ENCODE measurements at regions not wholly inside any gene's neighbourhood (a gene's known extent, or its start where the extent isn't known, plus 50 kb on each side); places are given as distances from the start of the nearest gene placed in this dataset.

DNA sequence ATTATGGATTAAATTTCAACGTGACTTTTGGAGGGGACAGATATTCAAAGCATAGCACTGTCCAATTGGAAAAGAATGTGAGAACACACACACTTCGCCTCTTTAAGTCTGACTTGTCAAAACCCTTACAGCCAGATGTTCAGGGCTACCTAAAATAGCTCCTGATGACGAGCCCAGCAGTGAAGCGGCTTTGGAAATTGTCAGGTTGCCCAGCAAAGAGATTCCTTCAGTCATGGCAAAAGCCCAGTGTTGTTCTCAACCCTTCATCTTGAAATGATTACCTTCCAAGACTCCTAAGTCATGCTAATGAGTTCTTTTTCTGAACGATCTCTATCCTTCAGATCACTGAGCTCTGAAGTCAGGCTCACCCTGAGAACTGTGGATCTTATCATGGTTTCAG lies 436.6 kb downstream of the LRATD1 start:
- H3K9me3 ChIP-seq (ENCODE audit: control insufficient read depth, insufficient read depth, low read depth, low read length): no peaks in the 10 kb centered on the region
- H3K27me3 ChIP-seq (ENCODE audit: control insufficient read depth, insufficient read depth, low read length): no peaks in the 10 kb centered on the region
- H3K9ac ChIP-seq (ENCODE audit: insufficient read depth, low read length): no peak overlapping the region
- H3K4me1 ChIP-seq (ENCODE audit: control insufficient read depth, extremely low read depth, insufficient read depth, low read length): no peaks in the 10 kb centered on the region
- no peaks in the 10 kb centered on the region for H3K79me2 ChIP-seq (ENCODE audit: control insufficient read depth, insufficient read depth, low read length)
- no peaks in the 10 kb centered on the region for H4K20me1 ChIP-seq (ENCODE audit: control insufficient read depth, extremely low read depth, insufficient read depth, low read length)
- H3K36me3 ChIP-seq (ENCODE audit: control insufficient read depth, insufficient read depth, low read length): no peaks in the 10 kb centered on the region
- TF ChIP-seq, protein P1, sequence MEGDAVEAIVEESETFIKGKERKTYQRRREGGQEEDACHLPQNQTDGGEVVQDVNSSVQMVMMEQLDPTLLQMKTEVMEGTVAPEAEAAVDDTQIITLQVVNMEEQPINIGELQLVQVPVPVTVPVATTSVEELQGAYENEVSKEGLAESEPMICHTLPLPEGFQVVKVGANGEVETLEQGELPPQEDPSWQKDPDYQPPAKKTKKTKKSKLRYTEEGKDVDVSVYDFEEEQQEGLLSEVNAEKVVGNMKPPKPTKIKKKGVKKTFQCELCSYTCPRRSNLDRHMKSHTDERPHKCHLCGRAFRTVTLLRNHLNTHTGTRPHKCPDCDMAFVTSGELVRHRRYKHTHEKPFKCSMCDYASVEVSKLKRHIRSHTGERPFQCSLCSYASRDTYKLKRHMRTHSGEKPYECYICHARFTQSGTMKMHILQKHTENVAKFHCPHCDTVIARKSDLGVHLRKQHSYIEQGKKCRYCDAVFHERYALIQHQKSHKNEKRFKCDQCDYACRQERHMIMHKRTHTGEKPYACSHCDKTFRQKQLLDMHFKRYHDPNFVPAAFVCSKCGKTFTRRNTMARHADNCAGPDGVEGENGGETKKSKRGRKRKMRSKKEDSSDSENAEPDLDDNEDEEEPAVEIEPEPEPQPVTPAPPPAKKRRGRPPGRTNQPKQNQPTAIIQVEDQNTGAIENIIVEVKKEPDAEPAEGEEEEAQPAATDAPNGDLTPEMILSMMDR (conservative IDR thresholded peaks at IDR 0.05 in 1 of 2, IDR thresholded peaks at IDR 0.05 in 1 of 2; ENCODE audit: low read depth in 1 of 2, low read length in 2 of 2): no peak
- no peak for TF ChIP-seq EZH2 (IDR thresholded peaks at IDR 0.05; ENCODE audit: low read length, missing control alignments)
- no peak overlapping the region for H3K4me3 ChIP-seq (replicated peaks in 1 of 4; ENCODE audit: control extremely low read depth in 1 of 4, insufficient read depth in 1 of 4, low read depth in 3 of 4, low read length in 4 of 4)
- DNase-seq (ENCODE audit: low read depth in 2 of 2): peak; percentile 21 to 82
- no peak overlapping the region for H3K27ac ChIP-seq (ENCODE audit: insufficient read depth, low read length)
- no peak overlapping the region for H2AFZ ChIP-seq (ENCODE audit: low read length)
- no peak overlapping the region for H3K4me2 ChIP-seq (ENCODE audit: extremely low read depth, insufficient read depth, low read length)

DNA sequence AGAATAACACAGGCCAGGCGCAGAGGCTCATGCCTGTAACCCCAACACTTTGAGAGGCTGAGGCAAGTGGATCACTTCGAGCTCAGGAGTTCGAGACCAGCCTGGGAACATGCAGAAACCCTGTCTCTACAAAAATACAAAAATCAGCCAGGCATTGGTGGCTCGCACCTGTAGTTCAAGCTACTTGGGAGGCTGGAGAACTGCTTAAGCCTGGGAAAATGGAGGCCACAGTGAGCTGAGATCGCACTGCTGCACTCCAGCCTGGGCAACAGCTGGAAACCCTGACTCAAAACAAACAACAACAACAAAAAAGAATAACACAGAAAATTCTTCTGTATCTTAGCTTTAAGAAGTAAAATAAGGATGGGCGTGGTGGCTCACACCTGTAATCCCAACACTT lies 440.3 kb downstream of the LRATD1 start:
- no peaks in the 10 kb centered on the region for H3K36me3 ChIP-seq (ENCODE audit: control insufficient read depth, insufficient read depth, low read length)
- DNase-seq (ENCODE audit: low read depth in 2 of 2): no peak
- H4K20me1 ChIP-seq (ENCODE audit: control insufficient read depth, extremely low read depth, insufficient read depth, low read length): no peaks in the 10 kb centered on the region
- no peak overlapping the region for H3K4me2 ChIP-seq (ENCODE audit: extremely low read depth, insufficient read depth, low read length)
- H3K9me3 ChIP-seq (ENCODE audit: control insufficient read depth, insufficient read depth, low read depth, low read length): no peaks in the 10 kb centered on the region
- H3K79me2 ChIP-seq (ENCODE audit: control insufficient read depth, insufficient read depth, low read length): no peaks in the 10 kb centered on the region
- no peak overlapping the region for H3K27ac ChIP-seq (ENCODE audit: insufficient read depth, low read length)
- no peaks in the 10 kb centered on the region for H3K4me1 ChIP-seq (ENCODE audit: control insufficient read depth, extremely low read depth, insufficient read depth, low read length)
- no peaks in the 10 kb centered on the region for H3K27me3 ChIP-seq (ENCODE audit: control insufficient read depth, insufficient read depth, low read length)
- TF ChIP-seq, protein P1 (conservative IDR thresholded peaks at IDR 0.05 in 1 of 2, IDR thresholded peaks at IDR 0.05 in 1 of 2; ENCODE audit: low read depth in 1 of 2, low read length in 2 of 2): no peak
- no peak for TF ChIP-seq EZH2 (IDR thresholded peaks at IDR 0.05; ENCODE audit: low read length, missing control alignments)
- H3K9ac ChIP-seq (ENCODE audit: insufficient read depth, low read length): no peak overlapping the region
- no peak overlapping the region for H2AFZ ChIP-seq (ENCODE audit: low read length)
- H3K4me3 ChIP-seq (replicated peaks in 1 of 4; ENCODE audit: control extremely low read depth in 1 of 4, insufficient read depth in 1 of 4, low read depth in 3 of 4, low read length in 4 of 4): no peak overlapping the region

DNA sequence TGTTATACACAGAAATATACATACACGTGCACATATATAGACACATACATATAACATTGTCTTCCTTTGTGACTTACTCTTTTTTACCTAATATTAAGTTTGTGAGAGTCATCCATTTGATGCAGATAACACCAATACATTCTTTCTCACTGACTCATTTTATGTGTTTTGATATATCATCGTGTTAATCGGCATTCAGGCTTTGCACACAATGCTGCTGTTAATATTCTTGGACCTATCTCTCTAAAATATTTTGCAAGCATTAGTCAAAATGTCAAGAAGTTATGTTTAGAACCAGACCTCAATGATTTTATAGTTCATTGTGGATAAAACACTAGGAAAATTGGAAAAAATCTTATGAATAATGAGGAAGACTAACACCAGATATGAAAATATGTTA lies 441.1 kb downstream of the LRATD1 start:
- Histone ChIP-seq H3K27me3 (ENCODE audit: control insufficient read depth, insufficient read depth, low read length) (no peaks in the 10 kb centered on the region), H3K9me3 (ENCODE audit: control insufficient read depth, insufficient read depth, low read depth, low read length) (no peaks in the 10 kb centered on the region), H3K9ac (ENCODE audit: insufficient read depth, low read length) (no peak overlapping the region), H2AFZ (ENCODE audit: low read length) (no peak overlapping the region), H3K4me2 (ENCODE audit: extremely low read depth, insufficient read depth, low read length) (no peak overlapping the region), H4K20me1 (ENCODE audit: control insufficient read depth, extremely low read depth, insufficient read depth, low read length) (no peaks in the 10 kb centered on the region), H3K27ac (ENCODE audit: insufficient read depth, low read length) (no peak overlapping the region), H3K4me3 (replicated peaks in 1 of 4; ENCODE audit: control extremely low read depth in 1 of 4, insufficient read depth in 1 of 4, low read depth in 3 of 4, low read length in 4 of 4) (no peak overlapping the region), H3K4me1 (ENCODE audit: control insufficient read depth, extremely low read depth, insufficient read depth, low read length) (no peaks in the 10 kb centered on the region), H3K79me2 (ENCODE audit: control insufficient read depth, insufficient read depth, low read length) (no peaks in the 10 kb centered on the region), H3K36me3 (ENCODE audit: control insufficient read depth, insufficient read depth, low read length) (no peaks in the 10 kb centered on the region)
- peak in 1 of 2 donors; percentile 79 for DNase-seq (ENCODE audit: low read depth in 2 of 2)
- TF ChIP-seq EZH2 (IDR thresholded peaks at IDR 0.05; ENCODE audit: low read length, missing control alignments): no peak
- TF ChIP-seq, protein P1 (conservative IDR thresholded peaks at IDR 0.05 in 1 of 2, IDR thresholded peaks at IDR 0.05 in 1 of 2; ENCODE audit: low read depth in 1 of 2, low read length in 2 of 2): no peak
